ENCODE measurements at regions not wholly inside any gene's neighbourhood (a gene's known extent, or its start where the extent isn't known, plus 50 kb on each side); places are given as distances from the start of the nearest gene placed in this dataset.
A peak's percentile ranks its signal among the peaks of the same experiment; 100 is the strongest.

DNA sequence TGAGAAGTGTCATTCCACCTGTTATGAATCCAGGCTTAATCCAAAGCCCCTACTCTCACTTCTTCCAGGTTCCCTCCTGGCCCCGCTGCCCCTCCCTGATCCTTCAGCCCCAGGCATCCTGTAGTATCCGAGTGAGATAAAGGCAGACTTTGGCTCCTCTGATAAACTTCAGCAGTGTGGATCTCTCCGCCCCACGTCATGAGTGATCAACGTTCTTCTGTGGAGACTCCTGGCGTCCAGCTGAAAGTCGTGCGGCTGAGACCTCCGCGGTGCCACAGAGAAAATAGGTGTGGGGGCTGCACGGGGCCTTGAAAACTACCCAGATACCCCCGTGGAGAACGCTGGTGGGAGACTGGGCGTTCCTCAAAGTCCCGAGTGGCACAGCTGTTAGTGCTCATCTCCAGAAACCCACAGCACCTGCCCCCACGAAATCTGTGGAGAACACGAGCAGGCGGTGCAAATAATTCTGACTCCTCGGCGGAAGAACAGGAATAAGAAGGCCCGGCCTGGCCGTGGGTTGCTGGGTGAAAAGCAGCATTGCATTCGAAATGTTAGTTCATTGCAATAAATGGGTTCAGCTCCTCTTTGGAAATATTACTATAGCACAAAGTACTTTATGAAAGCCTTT is 180.0 kb upstream of the RGS6 start:
- Histone ChIP-seq H3K4me1 (no peaks in the 10 kb centered on the region), H3K4me3 (no peak overlapping the region), H3K9me3 (no peaks in the 10 kb centered on the region), H3K36me3 (no peaks in the 10 kb centered on the region), H3K27me3 (no peaks in the 10 kb centered on the region), H3K27ac (no peak overlapping the region)
- ATAC-seq, result no peak
- intact Hi-C loops (cut with DNase I; ENCODE audit: low total_unique reads), result no loop called here
- no peak for DNase-seq
- no peak for TF ChIP-seq POLR2A (IDR thresholded peaks at IDR 0.05)
- TF ChIP-seq, protein P1, sequence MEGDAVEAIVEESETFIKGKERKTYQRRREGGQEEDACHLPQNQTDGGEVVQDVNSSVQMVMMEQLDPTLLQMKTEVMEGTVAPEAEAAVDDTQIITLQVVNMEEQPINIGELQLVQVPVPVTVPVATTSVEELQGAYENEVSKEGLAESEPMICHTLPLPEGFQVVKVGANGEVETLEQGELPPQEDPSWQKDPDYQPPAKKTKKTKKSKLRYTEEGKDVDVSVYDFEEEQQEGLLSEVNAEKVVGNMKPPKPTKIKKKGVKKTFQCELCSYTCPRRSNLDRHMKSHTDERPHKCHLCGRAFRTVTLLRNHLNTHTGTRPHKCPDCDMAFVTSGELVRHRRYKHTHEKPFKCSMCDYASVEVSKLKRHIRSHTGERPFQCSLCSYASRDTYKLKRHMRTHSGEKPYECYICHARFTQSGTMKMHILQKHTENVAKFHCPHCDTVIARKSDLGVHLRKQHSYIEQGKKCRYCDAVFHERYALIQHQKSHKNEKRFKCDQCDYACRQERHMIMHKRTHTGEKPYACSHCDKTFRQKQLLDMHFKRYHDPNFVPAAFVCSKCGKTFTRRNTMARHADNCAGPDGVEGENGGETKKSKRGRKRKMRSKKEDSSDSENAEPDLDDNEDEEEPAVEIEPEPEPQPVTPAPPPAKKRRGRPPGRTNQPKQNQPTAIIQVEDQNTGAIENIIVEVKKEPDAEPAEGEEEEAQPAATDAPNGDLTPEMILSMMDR (IDR thresholded peaks at IDR 0.05 in 4 of 5, conservative IDR thresholded peaks at IDR 0.05 in 1 of 5), result no peak
- in situ Hi-C loops (cut with MboI; ENCODE audit: low sequenced_read_pairs in 4 of 4), result loop anchor here in 3 of 4 donors (10.0 kb wide), 1 partner anchor 617 kb away; no protein-coding TSS in a partner anchor

DNA sequence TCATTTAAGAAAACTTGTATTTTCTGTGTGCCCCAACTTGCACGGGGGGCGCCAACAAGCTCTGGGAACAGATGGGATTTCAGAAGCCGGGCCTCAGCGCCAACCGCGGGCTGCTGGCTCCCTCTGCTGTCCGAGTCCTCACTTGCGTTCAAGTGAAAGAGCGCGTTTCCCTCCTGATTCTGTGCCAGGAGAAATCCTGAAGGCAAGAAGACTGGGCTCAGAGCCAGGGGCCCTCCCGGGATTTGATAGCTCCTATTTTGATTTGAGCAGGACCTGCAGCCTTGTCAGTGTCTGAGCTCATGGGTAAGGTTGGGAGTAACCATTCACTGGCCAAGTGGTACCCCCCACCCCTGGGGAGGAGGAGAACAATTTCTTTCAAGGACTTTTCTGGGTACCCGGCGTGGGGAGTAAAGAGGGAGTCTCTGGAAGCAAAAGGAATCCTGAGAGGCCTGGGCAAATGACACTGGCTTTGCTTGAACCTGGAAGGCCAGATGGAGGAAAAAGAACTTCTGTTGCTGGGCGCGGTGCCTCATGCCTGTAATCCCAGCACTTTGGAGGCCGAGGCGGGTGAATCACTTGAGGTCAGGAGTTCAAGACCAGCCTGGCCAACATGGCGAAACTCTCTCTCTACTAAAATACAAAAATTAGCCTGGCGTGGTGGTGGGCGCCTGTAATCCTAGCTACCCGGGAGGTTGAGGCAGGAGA is 179.0 kb upstream of the RGS6 start:
- DNase-seq (peak; percentile 39 to 60), ATAC-seq (peak; percentile 54 to 68)
- Histone ChIP-seq H3K27ac (no peak overlapping the region), H3K4me1 (no peaks in the 10 kb centered on the region), H3K4me3 (peak overlapping the region in 1 of 4 donors; percentile 38), H3K27me3 (no peaks in the 10 kb centered on the region), H3K36me3 (no peaks in the 10 kb centered on the region), H3K9me3 (no peaks in the 10 kb centered on the region)
- in situ Hi-C loops (cut with MboI; ENCODE audit: low sequenced_read_pairs in 4 of 4) (loop anchor here in 3 of 4 donors (10.0 kb wide), 1 partner anchor 618 kb away; no protein-coding TSS in a partner anchor), intact Hi-C loops (cut with DNase I; ENCODE audit: low total_unique reads) (loop anchor here (1.0 kb wide), 1 partner anchor 614 kb away; no protein-coding TSS in a partner anchor)
- TF ChIP-seq, protein P1 (IDR thresholded peaks at IDR 0.05 in 4 of 5, conservative IDR thresholded peaks at IDR 0.05 in 1 of 5), result peak; percentile 44 to 82 (median 79)
- no peak for TF ChIP-seq POLR2A (IDR thresholded peaks at IDR 0.05)

DNA sequence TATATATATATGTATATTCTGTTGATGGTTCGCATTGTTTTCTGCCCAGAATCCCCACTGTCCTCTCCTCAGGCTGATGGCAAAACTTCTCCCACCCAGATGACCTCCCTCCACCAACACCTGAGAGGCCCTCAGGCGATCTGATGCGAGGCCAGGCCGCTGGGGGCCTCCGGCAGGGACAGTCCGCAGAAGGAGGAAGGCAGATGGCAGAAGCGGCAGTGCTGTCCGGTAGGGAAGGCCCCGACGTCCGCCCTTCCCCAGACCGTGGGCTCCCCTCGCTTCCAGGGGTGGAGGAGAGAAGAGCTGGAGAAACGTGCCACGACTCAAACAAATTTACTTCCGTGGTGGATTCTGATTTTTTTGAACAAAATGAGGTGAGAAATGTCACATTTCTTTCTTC is 178.3 kb upstream of the RGS6 start:
- Histone ChIP-seq H3K4me3 (no peak overlapping the region), H3K9me3 (no peaks in the 10 kb centered on the region), H3K36me3 (no peaks in the 10 kb centered on the region), H3K27ac (no peak overlapping the region), H3K27me3 (no peaks in the 10 kb centered on the region), H3K4me1 (no peaks in the 10 kb centered on the region)
- ATAC-seq (no peak), DNase-seq (no peak)
- intact Hi-C loops (cut with DNase I; ENCODE audit: low total_unique reads), result loop anchor here (1.0 kb wide), 1 partner anchor 615 kb away; no protein-coding TSS in a partner anchor
- in situ Hi-C loops (cut with MboI; ENCODE audit: low sequenced_read_pairs in 4 of 4), result loop anchor here in 3 of 4 donors (10.0 kb wide), 1 partner anchor 619 kb away; no protein-coding TSS in a partner anchor
- no peak for TF ChIP-seq POLR2A (IDR thresholded peaks at IDR 0.05)
- TF ChIP-seq, protein P1 (IDR thresholded peaks at IDR 0.05 in 4 of 5, conservative IDR thresholded peaks at IDR 0.05 in 1 of 5), result no peak

DNA sequence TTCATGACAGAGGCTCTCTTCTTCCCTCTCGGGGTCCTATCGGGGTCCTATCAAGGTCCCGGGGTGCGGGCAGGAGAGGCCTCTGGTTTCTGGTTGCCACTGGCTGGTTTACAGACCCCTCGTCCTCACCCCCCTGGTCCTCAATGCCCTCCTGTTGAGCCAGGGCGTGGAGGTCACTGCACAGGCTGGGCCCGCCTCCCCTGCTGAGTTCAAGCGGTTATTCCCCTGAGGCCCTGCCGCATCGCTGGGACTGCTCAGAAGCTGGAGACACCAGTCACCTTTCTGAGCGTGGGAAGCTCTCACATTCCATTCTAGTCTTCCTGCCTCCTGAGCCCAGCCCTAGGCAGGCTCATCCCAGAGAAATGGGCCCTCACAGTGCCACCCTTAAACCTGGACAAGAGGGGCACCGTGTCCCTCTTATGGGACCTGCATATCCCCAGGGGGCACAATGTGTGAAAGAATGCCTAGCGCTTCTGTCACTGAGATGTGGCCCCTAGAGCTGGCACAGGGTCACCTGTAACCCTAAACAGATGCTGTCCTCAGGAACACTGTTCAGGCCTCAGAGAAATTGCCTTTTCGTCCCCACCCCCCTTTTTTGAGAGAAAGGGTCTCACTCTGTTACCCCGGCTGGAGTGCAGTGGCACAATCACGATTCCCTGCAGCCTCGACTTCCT is 177.7 kb upstream of the RGS6 start:
- in situ Hi-C loops (cut with MboI; ENCODE audit: low sequenced_read_pairs in 4 of 4) (loop anchor here (5.0 to 10.0 kb wide), 2 partner anchors 617 to 620 kb away; no protein-coding TSS in a partner anchor), intact Hi-C loops (cut with DNase I; ENCODE audit: low total_unique reads) (no loop called here)
- TF ChIP-seq POLR2A (IDR thresholded peaks at IDR 0.05), result no peak
- Histone ChIP-seq H3K27me3 (no peaks in the 10 kb centered on the region), H3K27ac (no peak overlapping the region), H3K9me3 (no peaks in the 10 kb centered on the region), H3K36me3 (no peaks in the 10 kb centered on the region), H3K4me3 (no peak overlapping the region), H3K4me1 (no peaks in the 10 kb centered on the region)
- DNase-seq (no peak), ATAC-seq (no peak)

Data from gastrocnemius medialis (tissue), 4 donors.